GM12872 (cell line): ENCODE measurements at regions not wholly inside any gene's neighbourhood (a gene's known extent, or its start where the extent isn't known, plus 50 kb on each side); places are given as distances from the start of the nearest gene placed in this dataset.
A peak's percentile ranks its signal among the peaks of the same experiment; 100 is the strongest.

Experiments
- CTCF ChIP-seq: IDR thresholded peaks from 3 replicates; pipeline ENCODE4 v1.5.1; 2011; ENCODE audit warnings: low read depth, mild to moderate bottlenecking, low read length, moderate library complexity; ENCODE audit not compliant: insufficient read depth

GRCh38 chr9:126556560-126557250, 57.0 kb upstream of the LMX1B start:
- no peak for TF ChIP-seq CTCF

- TF ChIP-seq CTCF = peak; percentile 96
These were observed 55.6 kb upstream of the LMX1B start for GRCh38 chr9:126558051-126558665.

GRCh38 chr9:126559296-126559695, 54.4 kb upstream of the LMX1B start:
- TF ChIP-seq CTCF = no peak

GRCh38 chr9:126561582-126561981, 52.1 kb upstream of the LMX1B start:
- no peak for TF ChIP-seq CTCF

GRCh38 chr9:126563556-126563955, 50.2 kb upstream of the LMX1B start:
- TF ChIP-seq CTCF = no peak
